ENCODE measurements at regions not wholly inside any gene's neighbourhood (a gene's known extent, or its start where the extent isn't known, plus 50 kb on each side); places are given as distances from the start of the nearest gene placed in this dataset.
A peak's percentile ranks its signal among the peaks of the same experiment; 100 is the strongest.
"Not testable (repeated sequence)": the region's sequence is repeated elsewhere in the genome, so short reads cannot be mapped to it uniquely, and the experiment has no call there.

DNA sequence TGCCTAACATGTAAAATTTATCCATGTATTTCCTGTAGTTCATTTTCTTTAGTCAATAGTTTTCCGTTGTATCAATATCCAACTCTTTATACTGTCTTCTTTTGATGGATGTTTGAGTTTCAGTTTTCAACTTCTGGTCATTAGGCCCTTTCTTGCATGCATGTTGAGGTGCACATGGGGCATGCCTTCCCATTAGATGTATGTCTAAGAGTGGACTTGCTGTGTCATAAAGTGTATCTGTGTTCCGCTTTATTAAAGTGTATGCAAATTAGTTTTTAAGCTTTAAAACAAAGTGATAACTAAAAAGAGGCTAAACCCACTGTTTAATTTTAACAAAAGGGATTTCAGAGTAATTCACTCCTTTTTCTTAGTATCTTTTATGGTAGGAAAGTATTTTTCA is 441.1 kb downstream of the PCNX1 start:
- Histone ChIP-seq H3K9me3 (ENCODE audit: insufficient read depth, low read length) (0 out of 2 replicates have a peak, but pooled peaks cover 5% of the 10 kb centered on the region), H3K36me3 (ENCODE audit: insufficient read depth, insufficient read length, low read length) (peaks cover 2% of the 10 kb centered on the region), H3K4me3 (ENCODE audit: insufficient read length, low read depth) (no peak overlapping the region), H3K9ac (ENCODE audit: insufficient read length, low read depth) (no peak overlapping the region), H3K27me3 (ENCODE audit: insufficient read depth, insufficient read length) (no peaks in the 10 kb centered on the region), H3K4me1 (ENCODE audit: insufficient read depth, insufficient read length) (no peaks in the 10 kb centered on the region)
- no peak for DNase-seq (ENCODE audit: low read depth, low spot score)
- no peak for TF ChIP-seq SUZ12 (IDR thresholded peaks at IDR 0.05; ENCODE audit: extremely low read depth, insufficient read depth, insufficient read length)
- no peak for TF ChIP-seq ZNF274 (IDR thresholded peaks at IDR 0.05; ENCODE audit: low read depth, low read length)
- TF ChIP-seq YY1 (IDR thresholded peaks at IDR 0.05; ENCODE audit: insufficient read depth, insufficient read length), result no peak

DNA sequence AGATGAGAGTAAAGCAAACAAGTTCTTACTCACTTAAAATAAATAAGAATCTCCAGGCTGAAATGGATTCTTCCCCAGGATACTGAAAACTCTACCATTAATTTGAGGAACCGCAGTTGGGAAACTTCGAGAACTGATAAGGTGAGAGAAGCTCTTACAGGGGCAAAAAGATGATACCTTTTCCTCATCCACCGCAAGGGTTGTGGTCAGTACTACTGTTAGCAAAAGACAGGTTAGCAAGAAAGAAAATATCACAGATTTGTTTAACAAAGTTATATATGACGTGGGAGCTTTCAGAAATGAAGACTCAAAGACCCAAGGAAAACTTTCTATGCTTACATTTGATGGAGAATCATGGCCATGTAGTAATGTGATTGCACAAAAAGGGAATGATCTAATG is 441.6 kb downstream of the PCNX1 start:
- TF ChIP-seq ZNF274 (IDR thresholded peaks at IDR 0.05; ENCODE audit: low read depth, low read length) (no peak), SUZ12 (IDR thresholded peaks at IDR 0.05; ENCODE audit: extremely low read depth, insufficient read depth, insufficient read length) (no peak), YY1 (IDR thresholded peaks at IDR 0.05; ENCODE audit: insufficient read depth, insufficient read length) (no peak)
- no peaks in the 10 kb centered on the region for H3K27me3 ChIP-seq (ENCODE audit: insufficient read depth, insufficient read length)
- no peak overlapping the region for H3K9ac ChIP-seq (ENCODE audit: insufficient read length, low read depth)
- H3K9me3 ChIP-seq (ENCODE audit: insufficient read depth, low read length), result 0 out of 2 replicates have a peak, but pooled peaks cover 5% of the 10 kb centered on the region
- no peak for DNase-seq (ENCODE audit: low read depth, low spot score)
- peaks cover 2% of the 10 kb centered on the region for H3K36me3 ChIP-seq (ENCODE audit: insufficient read depth, insufficient read length, low read length)
- H3K4me3 ChIP-seq (ENCODE audit: insufficient read length, low read depth), result no peak overlapping the region
- no peaks in the 10 kb centered on the region for H3K4me1 ChIP-seq (ENCODE audit: insufficient read depth, insufficient read length)

DNA sequence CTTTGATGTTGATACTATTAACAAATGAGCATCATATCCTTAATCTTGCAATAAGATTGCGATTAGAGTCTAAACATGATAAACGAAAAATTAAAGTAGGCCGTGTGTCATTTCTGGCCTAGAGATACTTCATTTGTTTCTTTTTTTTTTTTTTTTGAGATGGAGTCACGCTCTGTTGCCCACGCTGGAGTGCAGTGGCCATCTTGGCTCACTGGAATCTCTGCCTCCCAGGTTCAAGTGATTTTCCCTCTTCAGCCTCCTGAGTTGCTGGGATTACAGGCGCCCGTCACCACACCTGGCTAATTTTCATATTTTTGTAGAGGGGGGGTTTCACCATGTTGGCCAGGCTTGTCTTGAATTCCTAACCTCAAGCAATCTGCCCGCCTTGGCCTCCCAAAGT is 446.9 kb downstream of the PCNX1 start:
- Histone ChIP-seq H3K9ac (ENCODE audit: insufficient read length, low read depth) (no peak overlapping the region), H3K4me3 (ENCODE audit: insufficient read length, low read depth) (no peak overlapping the region), H3K9me3 (ENCODE audit: insufficient read depth, low read length) (0 out of 2 replicates have a peak, but pooled peaks cover 5% of the 10 kb centered on the region), H3K4me1 (ENCODE audit: insufficient read depth, insufficient read length) (no peaks in the 10 kb centered on the region), H3K27me3 (ENCODE audit: insufficient read depth, insufficient read length) (no peaks in the 10 kb centered on the region), H3K36me3 (ENCODE audit: insufficient read depth, insufficient read length, low read length) (peaks cover 2% of the 10 kb centered on the region)
- TF ChIP-seq SUZ12 (IDR thresholded peaks at IDR 0.05; ENCODE audit: extremely low read depth, insufficient read depth, insufficient read length) (no peak), YY1 (IDR thresholded peaks at IDR 0.05; ENCODE audit: insufficient read depth, insufficient read length) (no peak), ZNF274 (IDR thresholded peaks at IDR 0.05; ENCODE audit: low read depth, low read length) (no peak)
- DNase-seq (ENCODE audit: low read depth, low spot score), result no peak

DNA sequence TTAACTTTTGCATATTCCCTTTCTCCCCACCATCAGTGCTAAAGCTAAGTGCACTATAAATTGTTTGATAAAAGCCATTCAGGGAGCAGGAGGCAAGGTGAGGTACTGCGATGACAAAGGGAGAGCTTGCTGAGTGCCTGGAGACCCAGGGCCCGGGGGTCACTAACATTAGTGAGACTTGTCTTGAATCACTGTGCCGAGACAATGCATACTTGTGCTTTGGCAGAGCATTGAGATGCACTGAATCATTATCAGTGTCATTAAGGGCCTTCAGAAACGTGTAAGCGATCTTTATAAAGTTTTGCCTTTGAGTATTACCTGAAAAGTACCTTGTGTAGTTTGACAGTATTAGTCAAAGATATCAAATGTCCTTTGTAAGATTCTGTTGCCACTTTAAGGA is 447.5 kb downstream of the PCNX1 start:
- Histone ChIP-seq H3K27me3 (ENCODE audit: insufficient read depth, insufficient read length) (no peaks in the 10 kb centered on the region), H3K4me3 (ENCODE audit: insufficient read length, low read depth) (no peak overlapping the region), H3K9ac (ENCODE audit: insufficient read length, low read depth) (no peak overlapping the region), H3K9me3 (ENCODE audit: insufficient read depth, low read length) (0 out of 2 replicates have a peak, but pooled peaks cover 5% of the 10 kb centered on the region), H3K36me3 (ENCODE audit: insufficient read depth, insufficient read length, low read length) (peaks cover 2% of the 10 kb centered on the region), H3K4me1 (ENCODE audit: insufficient read depth, insufficient read length) (no peaks in the 10 kb centered on the region)
- no peak for TF ChIP-seq ZNF274 (IDR thresholded peaks at IDR 0.05; ENCODE audit: low read depth, low read length)
- TF ChIP-seq SUZ12 (IDR thresholded peaks at IDR 0.05; ENCODE audit: extremely low read depth, insufficient read depth, insufficient read length), result no peak
- no peak for TF ChIP-seq YY1 (IDR thresholded peaks at IDR 0.05; ENCODE audit: insufficient read depth, insufficient read length)
- DNase-seq (ENCODE audit: low read depth, low spot score), result peak; percentile 1

DNA sequence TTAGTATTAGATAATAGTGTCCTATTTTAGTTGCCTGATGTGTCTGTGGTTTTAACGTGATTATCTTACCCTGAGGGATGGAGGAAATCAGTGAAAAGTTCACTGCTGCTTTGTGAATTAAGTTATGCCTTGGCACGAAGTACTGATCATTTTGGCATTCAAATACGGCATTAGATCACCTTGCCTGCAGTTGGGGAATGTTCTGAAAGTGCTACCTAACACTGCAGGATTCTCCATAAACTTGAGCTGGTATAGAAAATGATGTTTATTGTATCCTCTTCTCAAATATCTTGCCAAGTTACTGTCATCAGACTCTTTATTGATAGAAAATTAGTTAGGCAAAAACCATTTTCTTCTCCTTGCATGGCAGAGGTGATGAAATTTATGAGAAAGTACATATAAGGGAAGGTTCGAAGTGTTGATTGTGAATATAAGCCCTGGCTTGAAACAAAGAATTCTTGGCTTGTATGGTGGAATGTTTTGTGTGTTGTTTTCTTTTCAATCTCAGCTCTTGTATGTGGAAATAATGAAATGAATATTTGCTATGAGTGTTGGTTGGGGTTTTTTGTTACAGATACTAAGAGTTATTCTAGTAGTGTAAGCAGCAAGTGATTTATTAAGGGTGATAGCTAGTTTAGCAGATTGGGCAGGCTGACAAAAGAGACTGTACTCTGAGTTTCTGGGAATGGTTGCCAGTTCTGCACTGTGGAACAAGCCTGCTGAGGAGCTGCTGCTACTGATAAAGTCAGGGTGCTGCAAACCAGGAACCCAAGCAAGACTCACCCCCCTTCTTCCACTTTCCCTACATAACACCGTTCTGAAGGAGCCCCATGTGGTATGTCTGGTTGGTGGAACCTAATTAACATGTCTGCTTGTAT is 448.3 kb downstream of the PCNX1 start:
- Histone ChIP-seq H3K4me1 (ENCODE audit: insufficient read depth, insufficient read length) (no peaks in the 10 kb centered on the region), H3K9ac (ENCODE audit: insufficient read length, low read depth) (no peak overlapping the region), H3K27me3 (ENCODE audit: insufficient read depth, insufficient read length) (no peaks in the 10 kb centered on the region), H3K4me3 (ENCODE audit: insufficient read length, low read depth) (no peak overlapping the region), H3K9me3 (ENCODE audit: insufficient read depth, low read length) (0 out of 2 replicates have a peak, but pooled peaks cover 5% of the 10 kb centered on the region), H3K36me3 (ENCODE audit: insufficient read depth, insufficient read length, low read length) (peaks cover 2% of the 10 kb centered on the region)
- TF ChIP-seq YY1 (IDR thresholded peaks at IDR 0.05; ENCODE audit: insufficient read depth, insufficient read length), result no peak
- no peak for TF ChIP-seq ZNF274 (IDR thresholded peaks at IDR 0.05; ENCODE audit: low read depth, low read length)
- TF ChIP-seq SUZ12 (IDR thresholded peaks at IDR 0.05; ENCODE audit: extremely low read depth, insufficient read depth, insufficient read length), result no peak
- no peak for DNase-seq (ENCODE audit: low read depth, low spot score)

DNA sequence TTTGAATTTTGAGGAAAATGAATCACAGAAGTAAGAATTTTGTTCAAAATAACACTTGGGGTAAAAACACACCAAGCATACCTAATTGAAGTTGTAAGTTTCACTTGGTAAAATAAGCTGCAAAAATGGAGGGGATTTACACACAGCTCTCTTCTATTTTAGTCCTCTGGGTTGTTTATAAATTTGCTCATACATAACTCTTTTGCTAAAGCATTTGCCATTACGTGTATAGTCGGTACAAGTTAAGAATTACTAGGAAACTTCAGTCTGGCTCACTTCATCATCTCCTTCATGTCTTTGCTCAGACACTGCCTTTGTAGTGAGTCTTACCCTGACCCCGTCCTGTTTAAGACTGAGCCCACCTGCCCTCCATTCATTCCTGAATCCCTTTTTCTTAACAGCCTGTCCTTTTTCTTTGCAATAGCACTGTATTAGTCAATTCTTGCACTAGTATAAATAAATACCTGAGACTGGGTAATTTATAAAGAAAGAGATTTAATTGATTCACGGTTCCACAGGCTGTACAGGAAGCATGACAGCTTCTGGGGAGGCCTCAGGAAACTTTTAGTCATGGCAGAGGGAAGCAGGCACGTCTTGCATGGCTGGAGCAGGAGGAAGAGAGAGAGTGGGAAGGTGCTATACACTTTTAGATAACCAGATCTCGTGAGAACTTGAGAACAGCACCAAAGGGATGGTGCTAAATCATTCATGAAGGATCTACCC is 451.1 kb downstream of the PCNX1 start:
- Histone ChIP-seq H3K27me3 (ENCODE audit: insufficient read depth, insufficient read length) (no peaks in the 10 kb centered on the region), H3K9me3 (ENCODE audit: insufficient read depth, low read length) (no peaks in the 10 kb centered on the region), H3K9ac (ENCODE audit: insufficient read length, low read depth) (no peak overlapping the region), H3K4me3 (ENCODE audit: insufficient read length, low read depth) (no peak overlapping the region), H3K4me1 (ENCODE audit: insufficient read depth, insufficient read length) (no peaks in the 10 kb centered on the region), H3K36me3 (ENCODE audit: insufficient read depth, insufficient read length, low read length) (peaks cover under 1% of the 10 kb centered on the region)
- TF ChIP-seq SUZ12 (IDR thresholded peaks at IDR 0.05; ENCODE audit: extremely low read depth, insufficient read depth, insufficient read length) (no peak), ZNF274 (IDR thresholded peaks at IDR 0.05; ENCODE audit: low read depth, low read length) (no peak), YY1 (IDR thresholded peaks at IDR 0.05; ENCODE audit: insufficient read depth, insufficient read length) (no peak)
- no peak for DNase-seq (ENCODE audit: low read depth, low spot score)

DNA sequence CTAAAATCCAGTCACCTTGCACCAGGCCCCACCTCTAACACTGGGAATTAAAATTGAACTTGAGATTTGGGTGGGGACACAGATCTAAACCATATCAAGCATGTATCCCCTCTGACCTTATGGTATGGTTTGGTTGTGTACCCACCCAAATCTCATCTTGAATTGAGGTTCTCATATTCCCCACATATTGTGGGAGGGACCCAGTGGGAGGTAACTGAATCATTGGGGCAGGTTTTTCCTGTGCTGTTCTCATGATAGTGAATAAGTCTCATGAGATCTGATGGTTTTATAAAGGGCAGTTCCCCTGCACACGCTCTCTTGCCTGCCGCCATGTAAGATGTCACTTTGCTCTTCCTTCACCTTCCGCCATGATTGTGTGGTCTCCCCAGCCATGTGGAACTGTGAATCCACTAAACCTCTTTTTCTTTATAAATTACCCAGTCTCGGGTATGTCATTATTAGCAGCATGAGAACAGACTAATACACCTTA is 451.7 kb downstream of the PCNX1 start:
- DNase-seq (ENCODE audit: low read depth, low spot score); H3K4me1 ChIP-seq (ENCODE audit: insufficient read depth, insufficient read length); H3K36me3 ChIP-seq (ENCODE audit: insufficient read depth, insufficient read length, low read length); H3K27me3 ChIP-seq (ENCODE audit: insufficient read depth, insufficient read length); H3K9ac ChIP-seq (ENCODE audit: insufficient read length, low read depth); H3K4me3 ChIP-seq (ENCODE audit: insufficient read length, low read depth); H3K9me3 ChIP-seq (ENCODE audit: insufficient read depth, low read length): not testable (repeated sequence)
